HG02981 (cell line): ENCODE measurements at regions not wholly inside any gene's neighbourhood (a gene's known extent, or its start where the extent isn't known, plus 50 kb on each side); places are given as distances from the start of the nearest gene placed in this dataset.

Source experiments
- ATAC-seq: cut with Tn5 transposase; IDR thresholded peaks from one replicate; pipeline ENCODE4 v1.9.1; 2021; ENCODE audit warnings: mild to moderate bottlenecking, moderate library complexity; ENCODE audit not compliant: unreplicated experiment

DNA sequence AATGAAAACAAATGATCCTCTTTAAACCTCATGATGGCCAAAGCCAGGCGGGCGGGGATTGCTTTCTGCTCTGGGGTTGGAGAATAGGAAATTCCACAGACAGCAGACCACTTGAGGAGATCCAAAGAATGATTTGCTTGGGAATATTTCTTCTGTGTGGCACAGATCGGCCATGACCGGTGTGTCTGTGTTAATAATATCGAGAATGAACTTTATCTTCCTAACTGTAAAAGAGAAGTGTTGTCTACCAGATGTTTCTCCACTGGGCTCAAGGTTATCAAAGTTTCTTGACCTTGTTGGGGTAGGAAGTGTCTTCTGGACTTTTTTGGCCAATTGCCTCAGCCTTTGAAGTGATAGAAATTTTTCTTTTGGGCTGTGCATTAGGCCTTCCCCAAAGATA, 186.6 kb upstream of the ZFHX3 start:
- no peak for ATAC-seq

DNA sequence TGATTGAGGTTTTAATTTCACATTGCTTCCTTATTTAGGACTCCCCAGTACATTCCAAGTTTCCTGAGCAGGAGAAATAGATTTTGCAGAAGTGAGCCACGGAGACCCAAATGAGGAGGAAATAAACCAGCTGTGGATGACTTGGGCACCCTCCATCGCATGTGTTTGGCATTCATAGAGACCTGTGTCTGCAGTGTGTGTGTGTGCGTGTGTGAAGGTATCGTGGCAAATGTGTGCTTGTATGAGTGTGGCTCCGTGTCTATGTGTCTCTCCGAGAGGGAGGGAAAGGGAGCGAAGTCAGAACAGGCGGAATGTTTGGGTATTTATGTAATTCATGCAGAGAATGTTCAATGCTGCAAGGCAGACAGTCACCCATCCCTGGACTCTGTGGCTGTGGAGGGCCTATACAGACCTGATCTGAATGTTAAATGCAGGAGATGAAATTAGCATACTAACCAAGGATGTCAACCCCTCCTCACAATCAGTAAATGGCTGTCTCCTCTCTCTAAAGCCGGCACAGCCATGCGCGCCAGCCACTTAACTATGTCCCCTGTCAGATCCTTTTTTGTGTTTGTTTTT, 186.0 kb upstream of the ZFHX3 start:
- ATAC-seq, result no peak

DNA sequence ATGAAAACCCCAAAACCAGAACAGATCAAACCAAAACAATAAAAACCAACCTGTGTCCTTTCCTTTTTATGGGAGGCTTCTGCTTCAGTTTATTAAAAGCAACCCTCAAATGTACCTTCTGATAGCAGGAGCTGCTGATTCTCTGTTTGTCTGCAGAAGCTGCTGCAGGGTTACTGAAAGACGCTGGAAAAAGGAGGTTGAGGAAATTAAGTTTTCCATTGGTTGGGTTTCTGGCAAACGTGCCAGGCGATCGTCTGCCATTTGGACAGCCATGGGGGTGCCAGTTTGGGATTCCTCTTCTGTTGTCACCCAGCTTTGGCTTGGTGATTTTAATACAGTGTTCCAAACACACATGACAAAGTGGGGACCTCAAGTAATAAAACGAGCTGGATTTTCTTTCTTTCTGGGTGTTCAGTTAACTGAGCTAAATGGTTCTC, 185.4 kb upstream of the ZFHX3 start:
- no peak for ATAC-seq

DNA sequence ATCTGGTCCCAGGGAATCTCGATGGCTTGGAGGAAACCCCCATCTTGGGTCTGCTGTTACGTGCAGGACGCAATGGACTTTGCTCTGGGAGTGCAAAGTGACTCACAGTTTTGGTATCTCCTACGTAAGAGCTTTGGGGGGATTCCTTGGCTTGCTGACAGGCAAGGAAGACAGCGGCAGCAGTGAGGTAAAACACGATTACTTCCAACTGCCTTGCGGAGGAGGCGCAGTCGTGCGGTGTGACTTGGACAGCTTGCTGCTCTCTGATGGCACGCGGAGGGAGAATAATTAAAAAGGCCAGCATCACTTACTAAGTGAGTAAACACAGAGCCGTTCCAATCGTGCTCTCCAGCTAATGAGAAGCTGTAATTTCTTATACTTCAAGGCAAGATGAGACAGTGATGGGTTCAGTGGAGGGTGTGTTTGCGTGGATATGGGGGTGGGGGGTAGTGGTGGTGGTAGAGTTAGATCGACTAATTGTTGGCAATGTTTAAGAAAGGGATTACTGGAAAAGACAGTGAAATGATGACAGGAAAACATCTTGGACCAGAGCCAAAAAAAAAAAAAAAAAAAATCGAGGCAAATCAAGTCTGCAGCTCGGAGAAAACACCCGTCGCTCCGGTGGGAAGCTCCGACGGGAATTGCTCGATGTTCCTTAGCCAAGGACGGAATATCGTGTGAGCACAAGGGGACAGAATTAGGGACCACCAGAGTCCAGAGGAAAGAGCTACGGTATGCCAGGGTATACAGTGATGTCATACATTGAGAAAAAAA, 184.8 kb upstream of the ZFHX3 start:
- ATAC-seq, result no peak

DNA sequence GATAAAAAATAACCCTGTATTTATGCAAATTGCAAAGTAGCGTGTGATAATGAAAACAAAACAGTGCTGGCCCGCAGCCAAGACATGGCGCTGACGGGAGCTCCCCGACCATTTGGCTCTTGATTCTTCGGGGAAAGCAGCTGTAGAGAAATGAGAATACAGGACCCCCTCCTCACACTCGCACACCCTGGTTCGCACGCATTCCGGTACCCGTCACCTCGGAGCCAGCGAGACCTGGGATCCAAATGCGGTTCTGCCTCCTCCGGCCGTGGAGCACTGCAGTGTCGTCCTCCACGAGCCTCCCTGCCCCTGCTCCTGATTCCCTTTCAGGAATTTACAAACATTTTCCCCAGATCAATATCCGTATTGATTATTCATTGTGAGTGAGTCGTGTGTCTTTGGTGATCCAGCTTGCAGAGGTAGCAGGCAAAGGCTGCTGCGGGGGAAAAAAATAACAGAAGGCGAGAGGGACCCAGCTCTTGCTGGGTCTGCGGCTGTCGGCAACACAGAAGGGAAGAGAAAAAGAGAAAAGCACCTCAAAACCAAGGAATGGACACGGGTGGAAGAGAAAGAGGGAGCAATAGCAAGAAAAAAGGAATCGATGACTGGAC, 184.1 kb upstream of the ZFHX3 start:
- no peak for ATAC-seq

DNA sequence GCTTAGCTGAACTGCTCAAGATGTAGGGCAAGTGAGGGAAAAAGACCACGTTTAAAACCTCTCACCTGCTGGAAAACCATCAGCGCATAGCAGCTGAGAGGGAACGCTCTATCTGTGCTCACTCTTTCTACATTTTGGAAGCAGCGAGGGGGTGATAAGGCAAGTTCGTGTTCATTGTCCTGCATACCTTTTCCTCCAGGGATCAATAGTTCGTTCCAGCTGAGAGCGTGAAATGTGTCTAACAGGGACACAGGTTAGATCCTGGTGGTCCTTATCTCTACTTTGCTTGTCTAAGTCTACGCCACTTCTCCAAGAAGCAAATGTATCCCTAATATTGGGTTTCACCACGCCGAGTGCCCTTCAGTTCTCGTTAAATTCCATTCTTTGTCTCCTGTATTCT, 183.5 kb upstream of the ZFHX3 start:
- no peak for ATAC-seq

DNA sequence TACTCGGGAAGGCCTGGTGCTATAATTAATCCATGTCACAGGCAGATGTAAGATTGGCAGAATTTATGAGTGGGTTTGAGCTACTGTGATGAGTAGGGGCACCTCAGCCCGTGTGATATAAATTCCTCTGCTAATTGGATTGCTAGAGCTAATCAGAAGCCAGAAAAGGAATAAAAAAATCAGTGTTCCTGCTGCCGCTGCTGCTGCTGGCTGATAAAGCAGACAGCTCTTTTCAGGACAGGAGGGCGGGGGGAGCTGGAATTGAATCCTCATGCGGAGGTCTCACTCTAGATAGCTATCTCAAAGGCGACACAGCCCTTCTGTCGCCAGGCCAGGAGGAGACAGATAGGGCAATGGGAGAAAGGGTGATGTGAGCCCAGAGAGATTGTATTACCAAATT, 182.7 kb upstream of the ZFHX3 start:
- ATAC-seq, result no peak

DNA sequence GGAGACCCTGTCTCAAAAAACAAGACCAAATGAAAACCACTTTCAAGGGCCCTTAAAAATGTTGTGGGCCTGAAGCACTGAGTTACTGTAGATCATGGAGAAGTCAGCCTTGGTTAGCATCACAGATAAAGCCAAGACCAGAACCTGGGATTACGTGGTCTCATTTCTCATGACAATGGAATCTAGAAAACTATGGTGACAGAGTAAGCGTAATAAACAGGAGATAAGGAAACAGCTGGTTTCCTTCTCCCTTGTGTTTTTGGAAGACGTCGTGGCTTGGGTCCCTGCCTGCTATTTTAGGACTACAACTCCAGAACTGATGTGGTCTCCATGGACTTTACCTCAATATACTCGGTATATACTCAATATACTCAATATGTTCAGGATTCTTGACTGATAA, 180.7 kb upstream of the ZFHX3 start:
- no peak for ATAC-seq

DNA sequence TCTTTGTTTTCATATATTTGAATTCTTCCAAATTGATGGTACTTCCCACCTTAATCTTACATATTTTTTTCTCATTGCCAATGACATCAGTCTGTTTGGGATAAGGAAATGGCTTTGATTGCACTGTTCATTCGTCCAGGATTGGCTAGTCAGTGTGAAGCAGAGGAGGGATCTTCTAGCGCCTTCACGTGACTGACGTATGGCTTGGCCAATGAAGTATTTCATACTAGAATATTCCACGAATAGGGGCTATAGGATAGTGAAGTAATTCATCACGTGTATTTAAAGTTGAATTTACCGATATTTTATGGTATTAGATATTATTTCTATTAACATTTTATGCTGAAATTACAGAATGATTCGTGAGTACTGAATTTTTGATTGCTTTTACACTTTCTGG, 178.7 kb upstream of the ZFHX3 start:
- no peak for ATAC-seq

DNA sequence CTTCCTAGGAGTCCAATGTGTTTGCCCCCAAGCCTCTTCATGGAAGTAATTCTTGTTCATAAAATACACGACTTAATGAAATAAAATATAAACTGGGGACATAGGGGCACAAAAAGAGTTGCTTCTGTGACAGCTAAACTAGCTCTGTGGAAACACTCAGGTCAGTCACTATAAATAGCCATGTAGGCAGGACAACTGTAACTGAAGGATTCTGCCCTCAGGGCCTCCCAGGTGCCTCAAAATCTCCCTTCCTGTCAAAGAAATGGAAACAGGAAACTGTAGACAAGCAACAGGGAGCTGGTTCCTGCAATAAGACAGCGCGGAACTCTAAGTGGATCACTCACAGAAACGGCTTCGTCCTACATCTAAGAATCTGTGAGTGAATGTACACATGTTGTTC, 178.1 kb upstream of the ZFHX3 start:
- no peak for ATAC-seq

DNA sequence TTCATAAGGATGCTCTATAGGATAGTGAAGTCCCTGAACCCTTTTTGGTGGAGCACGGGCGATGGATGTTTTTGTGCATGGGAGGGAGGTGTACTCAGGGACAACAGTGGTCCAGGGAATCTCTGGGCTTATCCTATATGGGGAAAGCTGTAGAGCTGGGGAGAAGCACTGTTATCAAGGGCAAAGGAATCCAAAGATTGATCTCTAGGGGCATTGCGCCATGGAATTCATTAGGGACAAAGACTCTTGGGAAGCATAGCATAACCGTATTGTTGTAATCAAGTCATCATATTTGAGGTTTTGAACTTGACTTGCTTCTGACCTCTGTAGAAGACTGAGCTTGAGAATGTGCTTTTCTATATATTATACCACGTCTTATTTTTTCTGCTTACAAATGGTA, 172.9 kb upstream of the ZFHX3 start:
- ATAC-seq, result no peak

DNA sequence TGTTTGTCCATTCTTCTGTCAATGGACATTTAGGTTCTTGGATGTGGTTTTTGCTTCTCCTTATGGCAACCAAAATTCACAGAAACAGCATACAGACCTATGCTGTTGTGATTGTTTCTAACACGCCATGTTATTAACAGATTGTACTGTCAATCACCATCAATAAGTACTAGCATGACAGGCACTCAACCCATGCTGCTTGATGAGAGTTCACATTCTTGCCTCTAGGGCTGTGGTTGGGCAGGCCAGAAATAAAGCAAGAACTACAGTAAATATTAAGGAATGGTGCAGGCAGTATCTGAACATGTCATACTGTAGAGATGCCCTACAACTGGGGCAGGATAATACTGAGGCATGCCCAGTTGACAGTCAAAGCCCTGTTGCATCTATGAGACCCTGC, 171.2 kb upstream of the ZFHX3 start:
- ATAC-seq, result no peak

DNA sequence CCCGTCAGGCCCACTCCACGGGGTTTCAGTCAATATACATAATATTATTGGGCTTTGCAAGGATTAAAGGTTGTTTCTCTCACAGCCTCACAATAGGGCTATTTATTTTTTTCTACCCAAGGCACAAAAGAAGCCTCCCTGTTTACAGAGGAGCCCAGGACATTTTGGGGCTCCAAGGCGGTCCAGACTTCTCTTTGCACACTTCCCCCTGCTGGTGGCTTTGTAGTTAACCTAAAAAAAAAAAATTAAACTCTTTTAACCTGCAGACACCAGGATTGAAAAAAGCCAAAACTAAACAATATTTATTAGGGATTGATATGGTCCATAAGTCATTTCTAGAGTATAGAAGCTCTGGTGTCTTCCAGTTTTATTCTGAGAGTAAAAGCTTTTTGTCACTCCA, 169.7 kb upstream of the ZFHX3 start:
- no peak for ATAC-seq

DNA sequence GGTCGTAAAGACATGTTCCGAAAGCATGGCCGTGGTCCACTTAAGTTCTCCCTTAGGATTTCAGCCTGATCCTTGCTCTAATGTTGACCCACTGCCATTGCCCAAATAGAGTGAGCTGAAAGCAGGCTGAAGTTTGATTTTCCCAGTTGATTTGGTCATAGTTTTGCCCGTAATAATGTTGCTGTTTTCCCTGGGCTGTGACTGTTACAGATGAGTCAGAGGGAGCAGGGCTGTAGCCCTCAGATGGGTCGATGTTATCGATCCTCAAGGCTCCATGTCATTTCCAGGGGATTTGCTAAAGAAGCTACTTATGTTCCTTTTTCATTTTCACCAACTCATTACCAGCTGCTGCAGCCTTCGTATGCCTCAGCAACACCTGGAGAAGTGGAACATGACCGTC, 169.0 kb upstream of the ZFHX3 start:
- ATAC-seq, result no peak

DNA sequence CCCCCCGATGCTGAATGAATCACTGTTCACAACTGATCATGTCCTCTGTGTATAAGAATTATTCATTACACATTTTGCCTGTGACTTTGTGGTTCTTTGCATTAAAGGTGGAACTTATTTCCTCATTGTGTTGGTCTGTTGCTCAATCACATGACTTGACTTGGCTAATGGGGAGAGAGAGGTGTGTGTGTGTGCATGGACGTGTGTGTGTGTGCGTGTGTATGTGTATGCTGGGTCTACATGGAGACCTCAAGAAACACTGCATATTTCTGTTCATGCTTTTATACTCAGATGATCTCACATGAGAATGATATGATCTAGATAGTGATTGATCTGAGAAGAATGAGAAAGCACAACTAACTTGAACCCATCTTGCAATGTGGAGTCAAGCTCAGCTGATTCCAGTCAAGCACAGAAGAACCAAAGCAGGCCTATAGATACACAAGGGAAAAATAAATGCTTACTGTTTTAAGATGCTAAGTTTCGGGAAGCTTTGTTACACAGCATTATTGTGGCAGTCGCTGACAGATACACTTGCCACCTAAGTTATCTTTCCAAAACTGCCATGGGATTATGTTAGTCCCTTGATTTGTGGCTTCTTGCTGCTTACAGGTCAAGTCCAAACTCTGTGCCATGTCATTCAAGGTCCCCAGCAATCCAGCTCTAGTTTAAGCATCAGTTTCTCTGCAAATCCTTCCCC, 167.9 kb upstream of the ZFHX3 start:
- ATAC-seq, result no peak

DNA sequence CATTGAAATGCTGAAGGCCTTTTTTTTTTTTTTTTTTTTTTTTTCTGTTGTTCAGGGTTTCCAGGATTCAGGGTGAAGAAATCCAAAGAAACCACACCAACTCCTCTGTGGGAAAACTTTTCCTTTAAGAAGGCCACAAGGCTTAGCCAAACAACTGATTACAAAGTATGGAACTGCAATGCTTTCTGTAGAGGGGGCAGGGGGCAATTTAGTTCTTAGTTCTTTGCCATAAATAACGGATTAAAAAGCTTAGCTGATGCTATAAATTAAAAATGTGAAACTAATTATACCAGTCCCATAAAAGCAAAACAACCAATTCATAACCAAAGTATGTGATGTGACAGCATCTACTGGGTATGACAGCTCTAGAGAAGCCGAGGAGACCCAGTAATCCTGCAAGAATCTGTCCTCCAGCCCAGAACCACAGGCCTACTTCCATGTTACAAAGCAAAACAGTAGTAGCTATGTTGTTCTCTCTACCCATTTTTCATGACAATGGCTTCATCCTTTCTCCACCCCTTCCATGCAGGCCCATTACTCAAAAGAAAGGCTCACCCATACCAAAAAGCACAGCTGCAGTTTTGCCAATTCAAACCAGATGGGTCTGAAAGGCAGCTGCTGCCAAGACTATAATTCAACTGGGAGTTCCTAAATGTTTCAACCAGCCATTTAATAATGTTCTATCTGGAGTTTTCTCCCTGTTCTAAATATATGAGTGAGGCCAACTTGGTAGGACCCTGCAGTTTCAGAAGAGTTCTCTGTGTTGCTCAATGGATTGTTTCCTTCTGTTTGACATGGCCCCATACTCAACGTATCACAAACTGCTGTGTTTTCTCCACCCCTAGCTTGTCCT, 167.1 kb upstream of the ZFHX3 start:
- no peak for ATAC-seq

DNA sequence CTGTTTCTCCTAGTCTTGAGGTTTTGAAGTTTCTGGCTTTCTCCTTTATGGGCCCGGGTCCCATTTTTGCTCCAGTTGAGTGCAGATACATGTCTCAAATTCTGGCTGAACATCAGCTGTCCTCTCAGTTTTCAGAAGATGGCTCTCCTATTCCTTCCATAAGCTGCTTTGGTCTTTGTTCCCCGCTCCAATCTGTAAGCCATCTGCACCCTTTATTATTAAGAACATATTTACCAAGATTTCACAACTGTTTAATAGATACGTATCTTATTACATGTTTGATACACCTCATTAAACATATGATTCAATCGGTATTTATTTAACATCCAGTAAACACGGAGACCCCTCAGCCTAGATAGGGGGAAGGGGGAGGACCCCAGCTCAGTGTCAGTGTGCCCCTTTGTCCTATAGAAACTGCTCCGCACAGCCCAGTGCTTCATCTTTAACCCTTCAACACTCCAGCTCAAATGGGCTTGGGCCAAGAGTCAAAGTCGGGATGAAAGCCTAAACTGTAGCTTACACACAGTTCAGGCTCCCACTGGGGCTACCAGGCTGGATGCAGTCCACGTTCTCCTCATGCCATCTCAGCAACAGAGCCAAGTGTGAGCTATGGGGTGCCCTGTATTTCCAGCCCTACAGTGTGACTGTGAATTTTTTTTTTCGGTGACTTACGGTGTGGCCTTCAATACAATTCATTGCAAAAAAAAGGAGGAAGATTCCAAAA, 166.0 kb upstream of the ZFHX3 start:
- ATAC-seq, result no peak

DNA sequence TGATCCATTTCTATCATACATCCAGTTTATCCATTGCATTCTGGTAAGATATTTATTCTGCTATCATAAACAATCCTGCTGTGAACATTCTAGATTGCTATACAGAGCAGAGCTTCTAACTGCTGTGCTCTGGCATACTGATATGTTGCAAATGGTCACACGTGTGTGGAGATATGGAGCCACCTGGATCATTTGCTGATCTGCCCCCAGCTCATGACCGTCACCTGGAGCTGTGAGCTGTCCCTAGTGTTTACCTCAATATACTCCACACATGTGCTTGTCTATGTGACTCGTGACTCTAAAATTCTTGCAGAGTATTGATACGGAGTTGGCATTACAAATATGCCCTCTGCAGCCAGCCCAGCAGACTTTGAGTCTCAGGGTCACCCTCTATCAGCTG, 164.5 kb upstream of the ZFHX3 start:
- no peak for ATAC-seq

DNA sequence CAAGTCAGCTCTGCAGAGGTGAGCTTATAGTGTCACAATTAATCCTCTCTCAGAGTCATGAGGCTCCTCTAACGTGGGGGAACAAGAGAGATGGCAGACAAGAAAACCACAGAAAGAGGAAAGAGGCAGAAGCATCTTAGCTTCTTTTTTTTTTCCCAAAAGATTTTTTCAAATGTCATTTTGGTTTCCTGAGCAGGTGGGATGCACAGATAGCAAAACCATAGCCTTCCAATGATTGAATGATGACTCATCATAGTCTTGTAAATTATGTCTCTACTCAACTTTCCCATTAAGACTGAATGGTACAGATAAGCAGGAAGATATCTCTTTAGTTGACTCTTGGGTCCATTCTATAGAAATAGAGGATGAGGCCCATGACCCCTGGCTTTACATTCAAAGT, 162.8 kb upstream of the ZFHX3 start:
- ATAC-seq, result no peak

DNA sequence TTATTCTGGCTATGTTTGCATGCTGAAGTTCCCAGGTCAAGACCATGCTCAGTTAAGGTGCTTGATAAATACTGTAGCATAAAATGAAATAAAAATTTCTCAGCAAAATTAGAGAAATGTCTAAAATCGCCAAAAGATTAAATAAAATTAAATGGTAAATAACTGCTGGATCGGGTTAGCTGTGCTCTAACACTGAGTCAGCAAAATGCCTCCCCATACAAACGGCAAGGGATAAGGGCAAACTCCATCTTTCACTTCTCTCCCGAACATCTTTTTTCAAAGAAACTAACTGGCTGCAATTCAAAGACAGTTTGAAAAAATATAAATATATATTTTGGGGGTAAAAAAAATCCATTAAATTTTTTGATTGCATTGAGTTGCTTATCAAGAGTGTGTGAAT, 162.2 kb upstream of the ZFHX3 start:
- ATAC-seq, result no peak
